ENCODE measurements at regions not wholly inside any gene's neighbourhood (a gene's known extent, or its start where the extent isn't known, plus 50 kb on each side); places are given as distances from the start of the nearest gene placed in this dataset.
"Not testable (repeated sequence)": the region's sequence is repeated elsewhere in the genome, so short reads cannot be mapped to it uniquely, and the experiment has no call there.

- H3K4me3 ChIP-seq (ENCODE audit: low read depth, low read length) = no peak overlapping the region
- TF ChIP-seq, protein P1, sequence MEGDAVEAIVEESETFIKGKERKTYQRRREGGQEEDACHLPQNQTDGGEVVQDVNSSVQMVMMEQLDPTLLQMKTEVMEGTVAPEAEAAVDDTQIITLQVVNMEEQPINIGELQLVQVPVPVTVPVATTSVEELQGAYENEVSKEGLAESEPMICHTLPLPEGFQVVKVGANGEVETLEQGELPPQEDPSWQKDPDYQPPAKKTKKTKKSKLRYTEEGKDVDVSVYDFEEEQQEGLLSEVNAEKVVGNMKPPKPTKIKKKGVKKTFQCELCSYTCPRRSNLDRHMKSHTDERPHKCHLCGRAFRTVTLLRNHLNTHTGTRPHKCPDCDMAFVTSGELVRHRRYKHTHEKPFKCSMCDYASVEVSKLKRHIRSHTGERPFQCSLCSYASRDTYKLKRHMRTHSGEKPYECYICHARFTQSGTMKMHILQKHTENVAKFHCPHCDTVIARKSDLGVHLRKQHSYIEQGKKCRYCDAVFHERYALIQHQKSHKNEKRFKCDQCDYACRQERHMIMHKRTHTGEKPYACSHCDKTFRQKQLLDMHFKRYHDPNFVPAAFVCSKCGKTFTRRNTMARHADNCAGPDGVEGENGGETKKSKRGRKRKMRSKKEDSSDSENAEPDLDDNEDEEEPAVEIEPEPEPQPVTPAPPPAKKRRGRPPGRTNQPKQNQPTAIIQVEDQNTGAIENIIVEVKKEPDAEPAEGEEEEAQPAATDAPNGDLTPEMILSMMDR (IDR thresholded peaks at IDR 0.05; ENCODE audit: low read depth, low read length, missing control alignments) = no peak
- DNase-seq (ENCODE audit: low read depth) = no peak
Observed at GRCh38 chr3:177700117-177700516, 502.8 kb upstream of the TBL1XR1 start.

GRCh38 chr3:177703788-177704187, 506.5 kb upstream of the TBL1XR1 start:
- no peak for DNase-seq (ENCODE audit: low read depth)
- TF ChIP-seq, protein P1 (IDR thresholded peaks at IDR 0.05; ENCODE audit: low read depth, low read length, missing control alignments) = no peak
- no peak overlapping the region for H3K4me3 ChIP-seq (ENCODE audit: low read depth, low read length)

GRCh38 chr3:177705976-177706823, 508.9 kb upstream of the TBL1XR1 start:
- H3K4me3 ChIP-seq (ENCODE audit: low read depth, low read length) = no peak overlapping the region
- no peak for DNase-seq (ENCODE audit: low read depth)
- TF ChIP-seq, protein P1 (IDR thresholded peaks at IDR 0.05; ENCODE audit: low read depth, low read length, missing control alignments) = no peak

DNA sequence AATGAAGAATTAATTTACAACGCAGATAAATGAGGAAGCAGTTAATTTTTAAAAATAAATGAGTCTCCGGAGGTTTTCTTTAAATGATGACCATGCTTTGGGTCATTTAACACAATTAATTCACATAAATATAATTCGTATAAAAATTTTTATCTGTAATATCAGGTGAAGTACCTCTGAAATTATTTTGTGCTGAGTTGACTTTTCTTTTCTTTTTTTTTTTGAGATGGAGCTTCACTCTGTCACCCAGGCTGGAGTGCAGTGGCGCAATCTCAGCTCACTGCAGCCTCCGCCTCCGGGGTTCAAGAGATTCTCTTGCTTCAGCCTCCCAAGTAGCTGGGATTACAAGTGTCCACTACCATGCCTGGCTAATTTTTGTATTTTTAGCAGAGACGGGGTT, 512.2 kb upstream of the TBL1XR1 start:
- not testable (repeated sequence) for DNase-seq (ENCODE audit: low read depth); H3K4me3 ChIP-seq (ENCODE audit: low read depth, low read length)

- TF ChIP-seq, protein P1 (IDR thresholded peaks at IDR 0.05; ENCODE audit: low read depth, low read length, missing control alignments) = no peak
- no peak for DNase-seq (ENCODE audit: low read depth)
- no peak overlapping the region for H3K4me3 ChIP-seq (ENCODE audit: low read depth, low read length)
Observed at GRCh38 chr3:177710506-177710905, 513.2 kb upstream of the TBL1XR1 start.

DNA sequence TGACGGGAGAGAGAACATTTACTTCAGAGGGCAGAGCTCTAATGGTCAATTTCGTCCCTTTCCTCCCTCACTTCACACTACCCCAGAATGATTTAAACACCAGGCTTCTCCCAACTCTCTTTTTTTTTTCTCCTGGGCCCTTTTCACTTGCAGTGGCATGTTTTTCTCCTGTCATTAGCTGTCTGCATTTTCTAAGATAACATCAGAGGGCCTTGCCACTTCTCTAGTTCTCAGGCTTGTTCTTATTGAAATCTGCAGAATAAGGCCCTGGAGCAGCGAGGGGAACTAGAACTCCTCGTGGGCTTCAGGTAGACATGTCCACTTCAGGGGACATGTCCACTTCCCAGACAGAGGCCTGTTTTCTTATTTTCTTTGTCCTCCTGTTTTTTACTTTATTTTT, 514.4 kb upstream of the TBL1XR1 start:
- TF ChIP-seq, protein P1 (IDR thresholded peaks at IDR 0.05; ENCODE audit: low read depth, low read length, missing control alignments) = no peak
- no peak for DNase-seq (ENCODE audit: low read depth)
- no peak overlapping the region for H3K4me3 ChIP-seq (ENCODE audit: low read depth, low read length)

DNA sequence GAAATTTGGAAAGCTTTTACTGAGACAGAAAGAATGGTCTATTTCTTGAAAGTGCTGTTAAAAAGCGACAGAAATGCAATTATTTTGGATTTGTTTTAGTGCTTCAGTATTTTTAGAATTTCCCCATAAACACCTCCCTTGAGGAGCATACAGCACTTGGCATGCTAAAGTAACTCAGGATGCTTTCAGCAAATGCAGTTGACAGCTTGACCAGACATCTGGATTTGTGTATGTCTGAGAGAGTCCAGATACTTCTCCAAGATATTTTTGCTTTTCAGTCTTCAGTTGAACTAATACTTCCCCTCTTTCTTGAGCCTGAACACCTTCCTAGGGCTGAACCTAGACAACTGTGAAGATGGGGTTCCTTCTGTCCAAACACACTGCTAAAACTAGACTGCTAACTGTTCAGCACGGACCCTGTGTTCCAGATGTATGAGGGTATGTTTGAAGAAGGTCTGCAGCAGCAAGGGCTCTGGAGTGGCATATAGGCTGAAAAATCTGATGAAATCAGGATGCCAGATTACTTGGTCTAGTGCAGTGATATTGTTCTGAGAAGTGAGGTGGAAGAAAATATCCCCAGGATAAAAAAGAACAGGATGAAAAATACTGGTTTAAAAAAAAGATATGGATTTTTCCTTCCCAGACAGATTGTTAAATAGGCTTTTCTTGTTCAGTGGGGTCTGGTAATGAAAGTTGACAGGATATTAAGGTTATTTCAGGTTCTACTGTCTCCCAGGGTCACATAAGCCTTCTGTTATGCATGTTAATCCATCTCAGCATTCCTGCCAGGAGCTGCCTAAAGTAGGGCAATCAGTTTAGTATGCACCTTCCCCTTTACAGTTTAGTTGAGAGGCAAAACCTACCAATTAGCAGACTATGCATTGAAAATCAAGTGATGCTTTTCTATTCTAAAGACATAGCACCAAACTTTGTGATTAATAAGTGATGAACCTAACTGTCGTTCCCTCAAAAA, 516.9 kb upstream of the TBL1XR1 start:
- H3K4me3 ChIP-seq (ENCODE audit: low read depth, low read length) = no peak overlapping the region
- DNase-seq (ENCODE audit: low read depth) = no peak
- TF ChIP-seq, protein P1 (IDR thresholded peaks at IDR 0.05; ENCODE audit: low read depth, low read length, missing control alignments) = no peak

Measured in GM12864 (cell line).